HUES48 (cell line): ENCODE measurements at regions not wholly inside any gene's neighbourhood (a gene's known extent, or its start where the extent isn't known, plus 50 kb on each side); places are given as distances from the start of the nearest gene placed in this dataset.

Source experiments
- H3K27ac ChIP-seq: one replicate; pipeline ENCODE4 v1.7.0; 2013; ENCODE audit warnings: low read depth, low read length, inconsistent platforms
- H3K27me3 ChIP-seq: 2 replicates; pipeline ENCODE4 v1.6.1; 2013; ENCODE audit warnings: mild to moderate bottlenecking, low read length; ENCODE audit not compliant: control insufficient read depth, insufficient read depth
- H3K36me3 ChIP-seq: 2 replicates; pipeline ENCODE4 v1.6.1; 2013; ENCODE audit warnings: low read length; ENCODE audit not compliant: control insufficient read depth, insufficient read depth
- H3K4me1 ChIP-seq: 2 replicates; pipeline ENCODE4 v1.6.1; 2013; ENCODE audit warnings: mild to moderate bottlenecking, low read length; ENCODE audit not compliant: control insufficient read depth, insufficient read depth
- H3K4me3 ChIP-seq: 2 replicates; pipeline ENCODE4 v1.5.1; 2013; ENCODE audit warnings: mild to moderate bottlenecking, low read depth, low read length
- H3K9ac ChIP-seq: 2 replicates; pipeline ENCODE4 v1.6.1; 2013; ENCODE audit warnings: mild to moderate bottlenecking, low read depth, low read length, moderate library complexity
- H3K9me3 ChIP-seq: 2 replicates; pipeline ENCODE4 v1.6.1; 2013; ENCODE audit warnings: low read length; ENCODE audit not compliant: control insufficient read depth, insufficient read depth

- Histone ChIP-seq H3K9me3 (no peaks in the 10 kb centered on the region), H3K9ac (no peak overlapping the region), H3K4me1 (peaks cover 18% of the 10 kb centered on the region)
These were observed 519.5 kb upstream of the CAMK1G start for GRCh38 chr1:209063767-209064659.

GRCh38 chr1:209064850-209065706 is 518.4 kb upstream of the CAMK1G start:
- H3K9ac ChIP-seq: no peak overlapping the region
- H3K27me3 ChIP-seq: no peaks in the 10 kb centered on the region
- H3K9me3 ChIP-seq: no peaks in the 10 kb centered on the region
- H3K27ac ChIP-seq: no peak overlapping the region
- H3K36me3 ChIP-seq: no peaks in the 10 kb centered on the region
- peaks cover 18% of the 10 kb centered on the region for H3K4me1 ChIP-seq
- no peak overlapping the region for H3K4me3 ChIP-seq

More at GRCh38 chr1:209063767-209064659, 519.5 kb upstream of the CAMK1G start:
- no peaks in the 10 kb centered on the region for H3K27me3 ChIP-seq
- H3K36me3 ChIP-seq: no peaks in the 10 kb centered on the region
- no peak overlapping the region for H3K4me3 ChIP-seq
- peak overlapping the region; percentile 44 for H3K27ac ChIP-seq

DNA sequence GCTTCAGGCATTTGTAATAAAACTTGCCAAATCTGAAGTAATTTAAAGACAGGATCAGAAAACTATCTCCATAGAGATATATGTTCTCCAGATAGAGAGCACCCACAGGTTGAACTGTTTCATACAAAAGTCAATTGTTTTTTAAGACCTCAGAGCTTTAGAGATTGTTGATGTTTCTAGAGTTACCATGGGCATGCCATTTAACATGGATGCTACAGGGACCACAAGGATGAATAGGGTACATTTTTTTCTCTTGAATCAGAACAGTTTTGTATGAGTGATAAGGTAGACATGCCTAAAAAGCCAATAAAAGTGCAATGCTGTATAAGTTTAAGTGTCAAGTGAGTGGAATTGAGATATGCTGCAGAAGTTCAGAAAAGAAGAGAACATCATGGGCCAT is 511.0 kb upstream of the CAMK1G start:
- H3K4me1 ChIP-seq: no peaks in the 10 kb centered on the region
- no peak overlapping the region for H3K27ac ChIP-seq
- no peaks in the 10 kb centered on the region for H3K9me3 ChIP-seq
- no peak overlapping the region for H3K9ac ChIP-seq
- H3K27me3 ChIP-seq: no peaks in the 10 kb centered on the region
- H3K36me3 ChIP-seq: no peaks in the 10 kb centered on the region
- no peak overlapping the region for H3K4me3 ChIP-seq

DNA sequence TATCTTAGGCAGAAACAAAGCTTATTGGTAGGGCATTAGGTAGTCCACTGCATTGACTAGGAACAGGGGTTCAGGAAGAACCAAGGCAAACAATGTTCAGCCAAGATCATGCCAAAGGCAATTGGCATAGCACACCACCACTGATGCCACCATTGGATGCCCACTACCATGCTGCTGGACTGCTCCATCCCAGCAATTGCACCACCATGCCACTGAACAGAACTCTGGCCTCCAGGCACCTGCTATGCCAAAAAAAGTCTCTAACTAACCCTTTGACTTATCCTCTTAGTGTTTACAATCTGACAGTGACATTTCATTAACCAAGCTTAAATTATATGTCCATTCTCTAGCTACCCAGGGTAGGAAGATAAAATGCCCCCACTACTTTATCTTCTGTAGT is 509.6 kb upstream of the CAMK1G start:
- Histone ChIP-seq H3K27ac (no peak overlapping the region), H3K9ac (no peak overlapping the region), H3K27me3 (no peaks in the 10 kb centered on the region), H3K4me3 (no peak overlapping the region), H3K4me1 (no peaks in the 10 kb centered on the region), H3K36me3 (no peaks in the 10 kb centered on the region), H3K9me3 (no peaks in the 10 kb centered on the region)

GRCh38 chr1:209074575-209075250 is 508.8 kb upstream of the CAMK1G start:
- Histone ChIP-seq H3K9ac (no peak overlapping the region), H3K4me1 (no peaks in the 10 kb centered on the region), H3K36me3 (no peaks in the 10 kb centered on the region), H3K9me3 (no peaks in the 10 kb centered on the region), H3K4me3 (no peak overlapping the region), H3K27ac (no peak overlapping the region), H3K27me3 (no peaks in the 10 kb centered on the region)

GRCh38 chr1:209076688-209077087 is 506.8 kb upstream of the CAMK1G start:
- H3K9me3 ChIP-seq: no peaks in the 10 kb centered on the region
- H3K4me3 ChIP-seq: no peak overlapping the region
- no peaks in the 10 kb centered on the region for H3K36me3 ChIP-seq
- H3K27ac ChIP-seq: no peak overlapping the region
- no peak overlapping the region for H3K9ac ChIP-seq
- H3K4me1 ChIP-seq: peaks cover 12% of the 10 kb centered on the region; the same call in 1 of the 2 replicates
- H3K27me3 ChIP-seq: no peaks in the 10 kb centered on the region

DNA sequence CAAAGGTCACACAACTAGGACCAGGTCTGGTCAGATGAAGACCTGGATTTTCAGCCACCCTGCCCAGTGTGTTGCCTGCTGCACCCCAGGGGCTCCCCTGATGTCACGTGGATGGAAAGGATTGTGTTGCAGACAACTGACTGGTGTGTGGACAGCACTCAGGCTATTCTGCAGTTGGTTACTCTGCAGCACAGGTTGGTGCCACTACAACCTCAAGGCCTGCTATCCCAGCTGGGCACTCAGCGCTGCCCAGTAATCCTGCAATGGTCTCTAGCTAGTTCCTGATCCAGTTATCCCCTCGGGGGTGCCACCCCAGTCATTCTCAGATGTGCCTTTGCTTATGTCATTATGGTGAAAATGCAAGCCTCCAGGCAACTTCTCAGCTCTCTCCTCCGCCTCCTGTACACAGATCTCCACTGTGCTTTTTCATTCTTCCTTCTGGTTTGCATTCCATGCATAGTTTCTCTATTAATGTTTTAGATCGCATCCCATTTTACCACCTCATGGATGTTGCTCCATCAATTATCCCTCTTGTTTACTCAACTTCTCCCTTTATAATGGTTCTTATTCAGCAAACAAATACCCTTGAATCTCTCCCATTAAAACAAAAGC is 503.2 kb upstream of the CAMK1G start:
- no peaks in the 10 kb centered on the region for H3K27me3 ChIP-seq
- H3K9ac ChIP-seq: no peak overlapping the region
- H3K27ac ChIP-seq: no peak overlapping the region
- H3K4me1 ChIP-seq: peaks cover 12% of the 10 kb centered on the region; the same call in 1 of the 2 replicates
- no peaks in the 10 kb centered on the region for H3K36me3 ChIP-seq
- no peak overlapping the region for H3K4me3 ChIP-seq
- H3K9me3 ChIP-seq: no peaks in the 10 kb centered on the region

- H3K9me3 ChIP-seq: no peaks in the 10 kb centered on the region
- no peaks in the 10 kb centered on the region for H3K27me3 ChIP-seq
- H3K27ac ChIP-seq: no peak overlapping the region
- no peaks in the 10 kb centered on the region for H3K36me3 ChIP-seq
- H3K9ac ChIP-seq: no peak overlapping the region
- no peaks in the 10 kb centered on the region for H3K4me1 ChIP-seq
- no peak overlapping the region for H3K4me3 ChIP-seq
These were observed 496.9 kb upstream of the CAMK1G start for GRCh38 chr1:209086486-209087192.

DNA sequence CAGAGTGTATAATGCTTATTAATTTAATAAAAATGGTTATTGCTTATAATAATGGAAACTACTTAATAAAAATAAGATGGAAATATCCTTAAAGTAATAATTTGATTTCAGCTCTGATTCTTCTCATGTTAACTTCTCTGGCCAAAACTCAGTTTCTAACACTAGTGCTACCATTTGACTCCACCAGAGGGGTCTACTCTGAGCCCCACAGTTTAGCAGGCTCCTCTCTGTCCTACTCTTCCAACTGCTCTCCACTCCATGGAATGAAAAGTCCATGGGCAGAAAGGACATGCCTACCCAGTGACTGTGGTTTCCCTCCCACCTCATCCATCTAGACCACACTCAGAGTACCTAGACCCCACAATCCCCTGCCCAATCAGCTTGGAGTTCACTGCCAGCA is 489.1 kb upstream of the CAMK1G start:
- no peaks in the 10 kb centered on the region for H3K9me3 ChIP-seq
- no peaks in the 10 kb centered on the region for H3K27me3 ChIP-seq
- no peaks in the 10 kb centered on the region for H3K36me3 ChIP-seq
- no peak overlapping the region for H3K4me3 ChIP-seq
- no peaks in the 10 kb centered on the region for H3K4me1 ChIP-seq
- H3K9ac ChIP-seq: no peak overlapping the region
- no peak overlapping the region for H3K27ac ChIP-seq
